B cell (primary cell): ENCODE measurements at regions not wholly inside any gene's neighbourhood (a gene's known extent, or its start where the extent isn't known, plus 50 kb on each side); places are given as distances from the start of the nearest gene placed in this dataset.

Source experiments
- EZH2 ChIP-seq: IDR thresholded peaks from 2 replicates; pipeline ENCODE4 v1.6.1; 2012; ENCODE audit warnings: borderline replicate concordance, low read depth, mild to moderate bottlenecking, moderate library complexity, low read length; ENCODE audit not compliant: insufficient read depth, poor library complexity, severe bottlenecking
- TF ChIP-seq, protein P1 (sequence below): fragments of 200-600 bp; IDR thresholded peaks from one replicate; pipeline ENCODE4 v1.8.0; 2022; ENCODE audit warnings: antibody characterized with exemption, mild to moderate bottlenecking

DNA sequence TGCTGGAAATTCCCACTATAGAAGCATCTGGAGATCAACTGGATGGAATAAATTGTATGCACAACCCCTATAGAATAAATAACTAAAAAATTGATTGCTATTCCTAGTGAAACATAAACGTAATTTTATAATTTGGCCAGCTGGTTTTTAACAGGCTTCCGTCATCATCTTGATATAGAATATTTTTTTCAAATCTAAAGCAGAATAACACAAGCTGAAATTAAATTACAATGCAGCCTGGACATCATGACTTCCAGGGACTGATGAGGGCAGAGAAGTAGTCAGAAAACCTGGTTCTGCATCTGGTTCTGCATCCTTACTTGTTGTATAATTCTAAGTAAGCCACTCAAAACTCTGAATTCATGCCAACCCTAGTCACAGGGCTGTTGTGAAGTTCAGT, 146.1 kb downstream of the MEX3B start:
- TF ChIP-seq, protein P1, sequence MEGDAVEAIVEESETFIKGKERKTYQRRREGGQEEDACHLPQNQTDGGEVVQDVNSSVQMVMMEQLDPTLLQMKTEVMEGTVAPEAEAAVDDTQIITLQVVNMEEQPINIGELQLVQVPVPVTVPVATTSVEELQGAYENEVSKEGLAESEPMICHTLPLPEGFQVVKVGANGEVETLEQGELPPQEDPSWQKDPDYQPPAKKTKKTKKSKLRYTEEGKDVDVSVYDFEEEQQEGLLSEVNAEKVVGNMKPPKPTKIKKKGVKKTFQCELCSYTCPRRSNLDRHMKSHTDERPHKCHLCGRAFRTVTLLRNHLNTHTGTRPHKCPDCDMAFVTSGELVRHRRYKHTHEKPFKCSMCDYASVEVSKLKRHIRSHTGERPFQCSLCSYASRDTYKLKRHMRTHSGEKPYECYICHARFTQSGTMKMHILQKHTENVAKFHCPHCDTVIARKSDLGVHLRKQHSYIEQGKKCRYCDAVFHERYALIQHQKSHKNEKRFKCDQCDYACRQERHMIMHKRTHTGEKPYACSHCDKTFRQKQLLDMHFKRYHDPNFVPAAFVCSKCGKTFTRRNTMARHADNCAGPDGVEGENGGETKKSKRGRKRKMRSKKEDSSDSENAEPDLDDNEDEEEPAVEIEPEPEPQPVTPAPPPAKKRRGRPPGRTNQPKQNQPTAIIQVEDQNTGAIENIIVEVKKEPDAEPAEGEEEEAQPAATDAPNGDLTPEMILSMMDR, result no peak
- TF ChIP-seq EZH2, result no peak
